ENCODE measurements at regions not wholly inside any gene's neighbourhood (a gene's known extent, or its start where the extent isn't known, plus 50 kb on each side); places are given as distances from the start of the nearest gene placed in this dataset.

GRCh38 chr10:61039868-61040267 is 95.9 kb upstream of the RHOBTB1 start:
- TF ChIP-seq CTCF (IDR thresholded peaks at IDR 0.05; ENCODE audit: borderline replicate concordance, extremely low read depth, low read length, poor library complexity, severe bottlenecking) (no peak), EZH2 (IDR thresholded peaks at IDR 0.05; ENCODE audit: borderline replicate concordance, low read depth, low read length, severe bottlenecking) (no peak)
